IPS-15b (cell line): ENCODE measurements at regions not wholly inside any gene's neighbourhood (a gene's known extent, or its start where the extent isn't known, plus 50 kb on each side); places are given as distances from the start of the nearest gene placed in this dataset.

Experiments used
- H3K27me3 ChIP-seq: one replicate; pipeline ENCODE4 v1.6.1; 2013; ENCODE audit warnings: low read length; ENCODE audit not compliant: control insufficient read depth, insufficient read depth
- H3K36me3 ChIP-seq: one replicate; pipeline ENCODE4 v1.6.1; 2013; ENCODE audit warnings: low read length; ENCODE audit not compliant: control insufficient read depth, insufficient read depth
- H3K4me1 ChIP-seq: one replicate; pipeline ENCODE4 v1.6.1; 2013; ENCODE audit warnings: mild to moderate bottlenecking, low read length; ENCODE audit not compliant: control insufficient read depth, insufficient read depth
- H3K4me3 ChIP-seq: one replicate; pipeline ENCODE4 v1.5.1; 2013; ENCODE audit warnings: low read depth, low read length
- H3K9ac ChIP-seq: one replicate; pipeline ENCODE4 v1.6.1; 2013; ENCODE audit warnings: low read depth, mild to moderate bottlenecking, low read length
- H3K9me3 ChIP-seq: one replicate; pipeline ENCODE4 v1.6.1; 2013; ENCODE audit warnings: mild to moderate bottlenecking, low read length; ENCODE audit not compliant: control insufficient read depth, insufficient read depth

DNA sequence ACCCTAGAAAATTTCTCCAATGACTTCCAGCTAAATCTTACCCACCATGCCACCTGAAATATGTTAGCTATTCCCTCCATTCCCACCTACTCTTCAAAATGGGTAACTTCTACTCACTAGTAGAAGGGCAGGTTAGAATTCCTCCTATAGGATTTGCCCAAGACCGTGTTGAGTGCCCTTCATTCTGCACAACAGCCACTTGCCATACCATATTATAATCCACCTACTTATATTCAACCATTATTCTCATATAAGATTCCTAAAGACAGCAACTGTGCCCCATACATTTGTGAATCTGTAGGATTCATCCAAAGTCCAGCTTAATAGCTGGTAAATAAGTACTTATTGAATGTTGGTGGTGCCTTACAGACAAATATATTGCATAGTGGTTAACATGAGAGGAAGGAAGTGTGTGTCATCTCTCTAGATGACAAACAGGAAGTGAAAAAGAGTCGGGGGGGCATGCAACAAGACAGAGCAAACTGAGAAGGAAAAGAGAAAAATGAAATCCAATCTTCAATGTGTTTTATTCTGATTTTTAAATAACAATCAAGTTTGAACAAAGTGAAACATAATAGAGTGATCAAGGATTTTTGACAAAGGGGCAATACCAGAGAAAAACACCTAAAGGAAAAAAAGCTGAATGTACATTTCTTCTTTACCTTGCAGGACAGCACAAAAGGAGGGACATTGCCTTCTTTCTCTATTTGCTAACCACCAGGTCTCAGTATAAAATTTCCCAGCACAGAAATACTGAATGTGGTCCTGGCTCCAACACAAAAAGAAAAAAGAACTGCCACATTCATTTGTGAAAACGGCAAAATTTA lies 389.3 kb upstream of the USP15 start:
- no peaks in the 10 kb centered on the region for H3K9me3 ChIP-seq
- H3K4me1 ChIP-seq = no peaks in the 10 kb centered on the region
- H3K27me3 ChIP-seq = no peaks in the 10 kb centered on the region
- no peak overlapping the region for H3K9ac ChIP-seq
- no peaks in the 10 kb centered on the region for H3K36me3 ChIP-seq
- no peak overlapping the region for H3K4me3 ChIP-seq

DNA sequence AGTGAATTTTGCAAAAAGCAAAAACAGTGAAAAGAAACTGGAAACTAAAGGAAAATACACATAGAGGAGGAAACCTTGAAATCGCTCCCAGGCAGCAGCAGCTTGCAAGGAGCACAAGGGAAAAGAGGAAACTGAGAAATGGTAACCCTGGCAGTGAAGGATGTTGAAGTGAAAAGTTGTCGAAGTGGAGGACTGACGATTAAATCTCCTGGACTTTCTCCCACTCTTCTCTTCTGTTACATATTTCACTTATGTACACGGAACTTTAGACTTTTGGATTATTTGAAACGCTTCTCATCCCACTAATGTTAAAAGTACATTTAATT lies 388.8 kb upstream of the USP15 start:
- no peak overlapping the region for H3K4me3 ChIP-seq
- H3K36me3 ChIP-seq = no peaks in the 10 kb centered on the region
- H3K9me3 ChIP-seq = no peaks in the 10 kb centered on the region
- H3K9ac ChIP-seq = no peak overlapping the region
- no peaks in the 10 kb centered on the region for H3K27me3 ChIP-seq
- H3K4me1 ChIP-seq = no peaks in the 10 kb centered on the region

- no peak overlapping the region for H3K4me3 ChIP-seq
- H3K27me3 ChIP-seq = no peaks in the 10 kb centered on the region
- no peak overlapping the region for H3K9ac ChIP-seq
- H3K36me3 ChIP-seq = no peaks in the 10 kb centered on the region
- H3K4me1 ChIP-seq = no peaks in the 10 kb centered on the region
- H3K9me3 ChIP-seq = no peaks in the 10 kb centered on the region
Measured at GRCh38 chr12:61879229-61879628, 381.0 kb upstream of the USP15 start.

DNA sequence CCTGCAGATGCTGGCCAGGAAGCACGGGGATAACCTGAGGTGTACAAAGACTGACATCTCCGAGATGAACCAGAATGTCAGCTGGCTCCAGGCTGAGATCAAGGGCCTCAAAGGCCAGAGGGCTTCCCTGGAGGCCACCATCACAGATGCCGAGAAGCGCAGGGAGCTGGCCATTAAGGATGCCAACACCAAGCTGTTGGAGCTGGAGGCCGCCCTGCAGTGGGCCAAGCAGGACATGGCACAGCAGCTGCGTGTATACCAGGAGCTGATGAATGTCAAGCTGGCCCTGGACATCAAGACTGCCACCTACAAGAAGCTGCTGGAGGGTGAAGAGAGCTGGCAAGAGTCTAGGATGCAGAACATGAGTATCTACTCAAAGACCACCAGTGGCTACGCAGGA lies 380.0 kb upstream of the USP15 start:
- Histone ChIP-seq H3K4me3 (no peak overlapping the region), H3K9ac (no peak overlapping the region), H3K27me3 (no peaks in the 10 kb centered on the region), H3K4me1 (no peaks in the 10 kb centered on the region), H3K36me3 (no peaks in the 10 kb centered on the region), H3K9me3 (no peaks in the 10 kb centered on the region)

DNA sequence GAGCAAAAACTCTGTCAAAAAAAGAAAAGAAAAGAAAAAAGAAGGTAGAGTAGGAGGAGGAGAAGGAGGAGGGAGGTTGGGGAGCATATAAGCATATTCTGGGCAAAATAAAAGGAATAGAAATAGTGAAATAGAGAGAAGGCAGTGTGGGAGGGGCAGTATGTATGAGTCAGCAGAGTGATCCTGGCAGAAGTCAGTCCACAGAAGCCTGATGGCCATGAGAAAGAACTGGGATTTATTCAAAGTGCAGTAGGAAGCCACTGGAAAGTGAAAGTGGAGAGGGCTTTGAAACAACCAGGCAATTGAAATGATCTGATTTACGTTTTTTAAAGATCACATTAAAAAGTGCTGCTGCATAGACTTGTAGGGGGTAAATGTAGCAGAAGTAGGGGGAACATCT lies 368.6 kb upstream of the USP15 start:
- H3K9ac ChIP-seq = no peak overlapping the region
- H3K4me3 ChIP-seq = no peak overlapping the region
- H3K36me3 ChIP-seq = no peaks in the 10 kb centered on the region
- H3K27me3 ChIP-seq = no peaks in the 10 kb centered on the region
- no peaks in the 10 kb centered on the region for H3K9me3 ChIP-seq
- H3K4me1 ChIP-seq = no peaks in the 10 kb centered on the region

DNA sequence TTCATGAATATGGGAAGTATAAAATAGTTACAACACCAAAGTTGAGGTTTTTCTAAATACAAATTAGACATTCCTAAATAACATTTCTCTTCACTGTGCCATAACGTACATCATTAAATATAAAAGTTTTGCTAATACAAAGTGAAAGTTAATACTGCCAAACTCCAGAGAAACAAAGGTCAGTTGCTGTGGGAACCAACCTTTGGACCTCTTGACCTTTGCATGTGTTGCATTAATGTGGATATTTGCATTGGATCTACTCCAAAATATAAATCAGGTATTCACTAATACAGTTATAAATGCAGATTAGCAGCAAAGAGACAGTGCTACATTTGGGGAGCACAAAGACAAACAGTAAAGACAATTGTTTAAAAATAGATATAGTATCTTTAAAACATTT lies 366.0 kb upstream of the USP15 start:
- no peak overlapping the region for H3K9ac ChIP-seq

GRCh38 chr12:61896436-61896835 lies 363.8 kb upstream of the USP15 start:
- no peaks in the 10 kb centered on the region for H3K36me3 ChIP-seq
- H3K9ac ChIP-seq = no peak overlapping the region
- no peaks in the 10 kb centered on the region for H3K4me1 ChIP-seq
- H3K9me3 ChIP-seq = no peaks in the 10 kb centered on the region
- no peaks in the 10 kb centered on the region for H3K27me3 ChIP-seq
- no peak overlapping the region for H3K4me3 ChIP-seq

More for the DNA sequence above, 366.0 kb upstream of the USP15 start:
- Histone ChIP-seq H3K4me3 (no peak overlapping the region), H3K36me3 (no peaks in the 10 kb centered on the region), H3K4me1 (no peaks in the 10 kb centered on the region), H3K27me3 (no peaks in the 10 kb centered on the region), H3K9me3 (no peaks in the 10 kb centered on the region)

DNA sequence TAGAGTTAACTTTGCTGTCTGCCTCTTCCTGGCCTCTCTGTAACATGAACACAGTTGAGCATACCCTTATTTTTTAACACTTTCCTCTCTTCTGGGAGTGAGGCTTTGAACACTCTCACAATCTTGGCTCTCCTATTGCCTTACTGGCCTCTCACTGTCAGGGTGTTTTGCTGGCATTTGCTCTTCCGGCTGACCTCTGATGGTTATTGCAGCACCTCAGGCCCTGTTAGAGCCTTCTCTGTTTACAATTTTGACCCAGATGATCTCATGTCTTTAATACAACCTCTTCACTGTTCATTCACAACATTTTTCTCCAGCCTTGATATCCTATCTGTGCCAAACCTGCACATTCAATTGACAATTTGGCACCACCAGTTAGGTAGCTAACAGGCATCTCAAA lies 357.8 kb upstream of the USP15 start:
- Histone ChIP-seq H3K9me3 (no peaks in the 10 kb centered on the region), H3K9ac (no peak overlapping the region), H3K27me3 (no peaks in the 10 kb centered on the region)

DNA sequence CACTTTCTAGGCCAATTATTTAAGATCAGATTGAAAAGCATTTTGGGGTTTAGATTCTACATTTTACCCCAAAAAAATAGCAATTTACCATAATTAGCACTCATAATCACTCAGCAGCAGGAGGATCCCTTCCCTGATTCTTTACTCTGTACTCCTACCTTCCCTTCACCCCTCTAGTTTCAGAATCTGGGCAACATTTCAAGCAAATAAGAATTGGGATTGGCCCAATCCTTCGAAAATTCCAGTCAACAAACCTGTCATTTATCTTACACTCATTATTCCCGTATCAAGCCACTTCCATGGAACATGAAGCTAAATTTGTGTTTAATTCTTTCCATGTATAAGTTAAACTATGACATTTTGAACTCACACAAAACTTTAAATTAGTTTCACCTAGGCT lies 349.1 kb upstream of the USP15 start:
- Histone ChIP-seq H3K9ac (no peak overlapping the region), H3K4me3 (no peak overlapping the region), H3K36me3 (no peaks in the 10 kb centered on the region), H3K27me3 (no peaks in the 10 kb centered on the region), H3K4me1 (no peaks in the 10 kb centered on the region), H3K9me3 (no peaks in the 10 kb centered on the region)

More for the DNA sequence above, 357.8 kb upstream of the USP15 start:
- H3K4me1 ChIP-seq = no peaks in the 10 kb centered on the region
- no peak overlapping the region for H3K4me3 ChIP-seq
- no peaks in the 10 kb centered on the region for H3K36me3 ChIP-seq

DNA sequence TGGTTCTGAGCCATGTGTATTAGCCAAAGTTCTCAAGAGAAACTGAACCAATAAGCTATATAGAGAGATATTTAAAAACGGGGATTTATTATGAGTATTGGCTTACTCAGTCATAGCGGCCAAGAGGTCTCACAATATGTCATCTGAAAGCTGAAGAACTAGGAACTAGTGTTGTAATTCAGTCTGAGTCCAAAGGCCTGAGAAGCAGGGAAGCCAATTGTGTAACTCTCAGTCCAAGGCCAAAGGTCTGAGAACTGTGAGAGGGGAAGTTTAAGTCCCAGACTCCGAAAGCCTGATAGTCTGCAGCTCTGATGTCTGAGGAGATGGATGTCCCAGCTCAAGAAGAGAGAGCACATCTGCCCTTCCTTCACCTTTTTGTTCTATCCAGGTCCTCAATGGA lies 344.8 kb upstream of the USP15 start:
- H3K9ac ChIP-seq = no peak overlapping the region

GRCh38 chr12:61916831-61917230 lies 343.4 kb upstream of the USP15 start:
- H3K4me1 ChIP-seq = no peaks in the 10 kb centered on the region
- no peaks in the 10 kb centered on the region for H3K9me3 ChIP-seq
- H3K4me3 ChIP-seq = no peak overlapping the region
- H3K9ac ChIP-seq = no peak overlapping the region
- no peaks in the 10 kb centered on the region for H3K27me3 ChIP-seq
- no peaks in the 10 kb centered on the region for H3K36me3 ChIP-seq

More for the DNA sequence above, 344.8 kb upstream of the USP15 start:
- H3K4me1 ChIP-seq = no peaks in the 10 kb centered on the region
- H3K27me3 ChIP-seq = no peaks in the 10 kb centered on the region
- no peaks in the 10 kb centered on the region for H3K36me3 ChIP-seq
- no peak overlapping the region for H3K4me3 ChIP-seq
- H3K9me3 ChIP-seq = no peaks in the 10 kb centered on the region

DNA sequence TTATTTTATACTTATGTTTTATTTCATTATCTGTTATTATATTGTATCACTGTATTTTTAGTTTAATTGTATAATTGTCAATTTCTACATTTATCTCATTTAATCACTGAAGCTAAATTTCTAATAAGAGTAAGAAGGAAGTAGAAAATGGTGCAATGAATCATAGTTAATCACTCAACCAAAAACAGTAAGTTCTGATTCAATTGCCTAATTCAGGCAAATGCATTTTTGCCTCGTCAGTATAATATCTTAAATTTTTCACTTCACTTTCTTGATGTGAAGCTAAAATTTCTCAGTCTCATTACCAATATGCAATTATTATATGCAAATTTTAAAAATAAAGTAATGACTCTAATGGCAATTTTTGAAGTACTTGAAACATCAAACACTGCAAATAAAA lies 340.5 kb upstream of the USP15 start:
- Histone ChIP-seq H3K4me3 (no peak overlapping the region), H3K9ac (no peak overlapping the region), H3K9me3 (no peaks in the 10 kb centered on the region), H3K27me3 (no peaks in the 10 kb centered on the region), H3K36me3 (no peaks in the 10 kb centered on the region), H3K4me1 (no peaks in the 10 kb centered on the region)
